Fibroblast of skin of left biceps (primary cell): ENCODE measurements at regions not wholly inside any gene's neighbourhood (a gene's known extent, or its start where the extent isn't known, plus 50 kb on each side); places are given as distances from the start of the nearest gene placed in this dataset.
A peak's percentile ranks its signal among the peaks of the same experiment; 100 is the strongest.
"Not testable (repeated sequence)": the region's sequence is repeated elsewhere in the genome, so short reads cannot be mapped to it uniquely, and the experiment has no call there.

ENCODE experiments used
- DNase-seq, 2 experiments: peaks; one replicate each; pipeline ENCODE4 v3.0.0-alpha.2; 2013; ENCODE audit warnings: low read depth in 2 of 2

DNA sequence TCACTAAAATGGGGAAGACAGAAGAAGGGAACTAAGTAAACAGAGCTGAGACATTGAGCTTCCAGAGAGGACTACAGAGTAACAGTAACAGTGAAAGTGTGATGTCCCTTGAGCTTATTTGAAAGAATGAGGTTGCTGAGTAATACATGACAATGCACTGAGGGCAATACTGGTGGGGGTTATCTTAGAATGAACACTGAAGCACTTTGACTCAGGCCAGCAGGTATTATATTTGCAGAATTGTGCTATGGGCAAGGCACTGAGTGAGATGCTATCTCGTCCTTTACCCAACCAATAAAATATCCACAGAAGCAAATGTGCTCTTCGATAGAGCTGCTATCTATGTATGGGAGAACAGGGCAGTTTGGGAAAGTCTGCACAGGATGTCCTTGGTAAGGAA, 133.2 kb downstream of the DISP1 start:
- no peak for DNase-seq

GRCh38 chr1:222950892-222951291, 136.1 kb downstream of the DISP1 start:
- no peak for DNase-seq

GRCh38 chr1:222953585-222953984, 138.7 kb downstream of the DISP1 start:
- no peak for DNase-seq

DNA sequence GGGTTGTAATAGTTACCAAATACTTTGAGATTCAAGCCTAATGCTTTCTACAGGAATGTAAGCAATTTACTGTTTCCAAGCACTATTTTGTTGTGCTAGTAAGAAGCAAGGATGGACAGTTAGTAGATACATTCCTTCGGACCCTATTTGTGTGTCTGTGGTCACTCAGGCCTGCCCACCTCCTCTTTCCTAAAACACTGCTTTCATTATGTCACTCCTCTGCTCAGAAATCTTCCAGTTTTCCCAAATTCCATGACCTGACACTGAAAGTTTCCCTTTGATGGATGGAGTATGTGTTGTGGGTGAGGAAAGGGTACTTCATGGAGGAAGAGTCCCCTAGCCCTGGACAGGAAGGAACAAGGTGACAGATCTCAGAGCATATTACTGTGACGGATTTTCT, 141.1 kb downstream of the DISP1 start:
- DNase-seq: no peak

GRCh38 chr1:222956601-222957000, 141.8 kb downstream of the DISP1 start:
- no peak for DNase-seq

DNA sequence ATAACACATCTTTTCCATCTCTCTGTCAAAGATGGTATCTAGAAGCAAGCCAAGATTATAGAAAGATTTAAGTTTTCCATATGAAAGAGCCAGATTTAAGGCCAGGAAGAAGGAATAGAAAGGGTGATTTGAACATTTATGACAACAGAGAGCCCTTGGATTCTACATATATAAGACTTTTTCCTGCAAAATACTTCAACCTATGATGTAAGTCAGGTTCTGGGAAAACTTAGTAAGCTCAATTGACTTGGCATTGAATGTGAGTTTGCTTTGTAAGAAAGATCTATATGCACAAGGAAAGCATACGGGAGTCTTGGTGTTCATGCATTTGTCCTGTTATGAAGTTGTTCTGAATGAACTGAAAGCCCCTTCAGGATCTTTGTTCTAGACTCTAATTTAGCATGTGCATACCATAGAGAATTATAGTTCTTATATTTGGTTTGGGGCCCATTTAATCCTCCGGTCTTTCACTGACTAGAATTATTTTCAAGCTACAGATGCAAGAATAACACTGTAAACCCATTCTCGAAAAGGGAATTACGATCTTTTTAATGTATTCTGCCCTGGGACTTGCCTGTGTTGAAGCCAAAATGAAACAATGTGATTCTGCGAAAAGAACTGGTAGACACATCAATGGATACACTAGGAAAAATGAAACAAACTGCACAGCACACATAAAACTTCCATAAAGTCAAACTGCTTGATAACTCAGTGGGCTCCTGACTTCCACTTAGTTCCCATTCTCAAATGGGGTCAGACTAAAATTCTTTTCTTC, 152.8 kb downstream of the DISP1 start:
- no peak for DNase-seq

DNA sequence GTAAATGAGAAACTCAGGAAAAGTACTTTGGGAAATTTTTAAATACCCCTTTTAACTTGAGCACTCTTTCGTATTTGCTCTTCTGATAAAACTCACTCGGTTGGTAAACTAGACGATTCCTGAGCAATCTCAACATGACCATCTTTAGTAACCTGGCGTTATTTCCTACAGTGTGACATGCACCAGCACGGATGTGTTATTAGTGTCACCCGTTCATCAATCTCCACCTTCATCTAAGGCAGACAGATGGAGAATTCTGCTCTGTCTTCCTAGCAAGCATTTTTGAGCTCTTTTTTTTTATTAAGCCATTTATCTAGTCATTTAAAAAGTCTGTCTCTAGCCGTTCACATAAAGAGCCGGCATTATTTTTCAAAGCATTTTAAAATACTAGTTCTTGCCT, 155.2 kb downstream of the DISP1 start:
- DNase-seq: no peak

DNA sequence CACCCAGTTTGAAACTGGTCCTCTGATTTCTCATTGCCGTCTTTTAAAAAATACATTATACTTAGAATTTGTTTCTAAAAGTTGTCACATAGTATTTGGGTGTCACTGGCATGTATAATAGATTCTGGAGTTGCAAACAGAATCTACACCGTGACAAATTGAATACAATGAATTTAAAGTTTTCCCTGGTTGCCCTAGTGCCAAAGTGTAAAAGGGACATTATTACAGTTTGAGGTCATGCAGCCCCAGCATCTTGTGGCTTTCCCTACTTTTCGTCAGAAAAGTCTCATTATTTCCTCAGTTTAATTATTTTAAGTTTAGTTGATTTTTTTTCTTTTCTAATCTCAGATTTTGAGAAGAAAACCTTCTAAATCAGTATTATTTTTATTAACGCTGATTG, 155.9 kb downstream of the DISP1 start:
- no peak for DNase-seq

- no peak for DNase-seq
Measured at GRCh38 chr1:222971146-222971545, 156.3 kb downstream of the DISP1 start.

GRCh38 chr1:222973561-222973960, 158.7 kb downstream of the DISP1 start:
- DNase-seq: no peak

GRCh38 chr1:222974496-222974895, 159.7 kb downstream of the DISP1 start:
- DNase-seq: peak; percentile 42 to 44

DNA sequence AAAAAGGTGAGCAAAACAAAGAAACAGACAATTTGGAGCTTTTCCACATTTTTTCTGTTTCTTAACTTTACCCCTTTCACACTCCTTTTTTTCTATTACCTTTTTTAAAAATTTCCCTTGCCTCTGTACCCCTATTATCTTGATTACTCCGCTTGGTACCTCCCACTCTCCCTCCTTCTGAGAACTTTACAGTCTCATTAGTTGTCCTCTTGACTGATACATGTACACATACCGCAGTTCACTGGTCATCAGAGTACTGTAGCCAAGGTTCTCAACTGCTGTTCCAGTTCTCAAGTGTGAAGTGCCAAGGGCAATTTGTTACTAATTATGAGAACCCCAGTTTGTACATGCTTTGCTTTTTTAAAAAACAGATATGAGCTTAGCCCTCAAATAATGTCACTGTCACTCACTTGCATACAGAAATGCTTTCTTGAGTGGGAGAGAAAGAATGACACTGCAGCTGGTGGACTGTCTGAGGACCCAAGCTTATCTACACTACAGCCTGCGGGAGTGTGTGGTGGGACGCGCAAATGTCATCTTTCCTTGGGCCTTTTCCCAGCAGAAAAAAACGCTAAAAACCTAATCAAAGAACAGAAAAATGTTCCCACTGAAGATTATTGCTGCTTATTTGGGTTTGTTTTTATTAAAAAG, 160.8 kb downstream of the DISP1 start:
- DNase-seq: no peak

DNA sequence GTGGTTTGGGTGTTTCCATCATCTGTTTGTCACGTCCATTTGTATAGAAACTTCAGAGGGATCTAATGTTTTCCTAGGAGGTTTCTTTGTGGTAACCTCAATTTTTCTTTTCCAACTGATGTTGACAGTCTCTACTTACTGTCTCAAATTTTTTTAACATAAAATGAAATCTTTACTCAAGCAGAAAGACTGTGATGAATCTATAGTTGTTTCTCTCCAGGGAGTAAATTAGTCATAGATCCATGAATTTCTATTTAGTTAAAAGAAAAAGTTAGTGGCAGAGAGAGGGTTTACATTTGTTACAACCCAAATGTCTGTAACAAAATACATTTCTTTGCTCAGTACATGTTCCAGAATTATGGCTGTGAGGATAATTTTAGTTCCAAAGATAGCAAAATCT, 161.6 kb downstream of the DISP1 start:
- no peak for DNase-seq

GRCh38 chr1:222977294-222977693, 162.5 kb downstream of the DISP1 start:
- DNase-seq: not testable (repeated sequence)

- DNase-seq: no peak
Measured at GRCh38 chr1:222979561-222979960, 163.5 kb downstream of the TLR5 start.

- DNase-seq: no peak
Measured at GRCh38 chr1:222987674-222988076, 155.4 kb downstream of the TLR5 start.

- DNase-seq: no peak
Measured at GRCh38 chr1:222989443-222989842, 153.6 kb downstream of the TLR5 start.

DNA sequence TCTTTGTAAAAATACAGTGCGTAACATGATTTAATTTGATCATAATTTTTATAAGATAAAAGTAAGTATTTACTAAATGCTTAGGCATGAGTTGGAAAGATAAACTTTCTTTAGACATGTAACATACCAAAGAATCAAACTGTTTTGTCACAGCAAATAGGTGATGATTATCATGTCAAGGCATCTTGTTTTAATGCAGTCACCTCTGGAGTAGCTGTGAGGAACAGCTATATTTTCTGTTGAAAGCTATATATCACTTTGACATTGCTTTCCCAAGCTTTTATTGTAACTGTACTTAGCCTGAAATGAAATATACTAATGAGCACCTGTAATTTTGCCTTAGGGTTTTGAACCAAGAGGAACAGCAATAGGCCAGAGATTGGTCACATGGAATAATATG, 151.9 kb downstream of the TLR5 start:
- DNase-seq: no peak

- DNase-seq: no peak
Measured at GRCh38 chr1:222991908-222992307, 151.1 kb downstream of the TLR5 start.

GRCh38 chr1:222994511-222995235, 148.4 kb downstream of the TLR5 start:
- DNase-seq: peak; percentile 62 to 68

GRCh38 chr1:222995236-222995580, 147.8 kb downstream of the TLR5 start:
- no peak for DNase-seq

DNA sequence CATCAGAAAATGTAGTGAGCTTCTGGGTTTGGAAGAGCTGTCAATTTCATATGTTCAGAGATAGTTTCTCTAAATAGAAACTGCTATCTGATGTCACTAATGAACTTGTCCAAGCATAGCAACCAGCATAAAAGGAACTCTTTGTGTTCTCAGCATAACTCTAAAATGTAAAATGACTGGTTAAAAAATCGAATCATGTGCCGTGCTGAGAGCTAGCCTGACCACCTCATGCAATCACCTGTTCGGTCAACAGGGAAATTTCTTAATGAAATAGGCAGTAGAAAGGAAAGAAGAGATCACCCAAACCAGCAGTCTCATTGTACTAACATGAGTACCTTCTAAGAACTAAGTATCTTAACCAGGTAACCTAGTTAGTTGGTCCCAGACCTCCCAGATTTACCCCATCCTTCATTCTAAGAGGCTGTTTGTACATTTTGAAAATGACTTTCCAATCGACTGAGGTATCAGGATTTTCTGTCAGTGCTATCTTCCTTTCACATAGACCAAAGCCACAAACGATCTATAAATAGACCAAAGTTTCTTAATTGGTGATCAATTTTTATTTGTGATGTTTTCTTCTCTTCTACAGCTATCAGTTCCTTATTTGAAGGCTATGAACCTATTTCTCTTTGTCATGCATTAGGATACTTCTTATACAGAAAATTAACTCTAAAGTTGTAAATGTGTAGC, 147.3 kb downstream of the TLR5 start:
- no peak for DNase-seq
